ENCODE measurements at regions not wholly inside any gene's neighbourhood (a gene's known extent, or its start where the extent isn't known, plus 50 kb on each side); places are given as distances from the start of the nearest gene placed in this dataset.

DNA sequence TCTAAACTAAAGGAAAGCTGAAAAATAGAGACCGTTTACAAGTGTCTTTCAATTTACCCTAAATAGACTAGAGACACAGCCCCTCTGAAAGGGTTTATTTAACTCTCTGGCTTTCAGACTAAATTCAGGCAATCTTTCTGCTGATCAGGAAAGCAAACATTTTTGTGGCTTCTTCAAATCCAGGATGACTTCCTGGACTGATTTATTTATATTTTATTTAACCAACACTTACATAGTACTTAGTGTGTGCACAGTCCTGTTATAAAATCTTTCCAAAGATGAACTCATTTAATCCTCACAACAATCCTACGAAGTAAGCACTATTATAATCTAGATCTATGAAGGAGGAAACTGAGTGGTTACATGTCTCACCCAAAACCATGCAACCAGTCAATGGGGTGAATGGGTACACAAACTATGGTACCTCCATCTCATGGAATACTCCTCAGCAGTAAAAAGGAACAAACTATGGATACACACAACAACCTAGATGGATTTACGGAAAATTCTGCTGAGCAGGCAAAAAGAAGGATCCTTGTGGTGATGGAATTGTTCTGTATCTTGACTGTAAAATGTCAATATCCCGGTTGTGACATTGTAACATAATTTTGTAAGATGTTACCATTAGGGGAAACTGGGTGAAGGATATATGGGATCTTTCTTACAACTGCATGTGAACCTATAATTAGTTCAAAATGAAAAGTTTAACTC is 64.1 kb upstream of the MAMLD1 start:
- no peak for DNase-seq (ENCODE audit: low read depth)

DNA sequence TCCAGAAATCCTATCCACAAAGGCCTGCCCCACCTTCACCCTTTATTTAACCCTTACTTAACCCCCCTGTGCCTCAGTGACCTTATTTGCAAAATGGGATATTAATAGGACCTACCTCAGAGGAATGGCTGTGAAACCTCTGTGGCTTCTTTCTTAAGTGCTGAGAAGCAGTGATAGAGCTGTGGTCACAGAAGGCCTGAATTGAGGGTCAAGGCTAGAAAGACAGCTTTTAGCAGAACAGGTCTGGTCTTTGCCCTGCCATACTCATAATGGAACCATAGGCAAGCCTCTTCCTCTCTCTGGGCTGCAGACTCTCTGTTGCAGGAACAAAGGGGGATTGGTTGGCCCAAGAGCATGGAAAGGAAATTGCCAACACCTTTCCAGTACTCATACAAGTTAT is 63.5 kb upstream of the MAMLD1 start:
- DNase-seq (ENCODE audit: low read depth): no peak

DNA sequence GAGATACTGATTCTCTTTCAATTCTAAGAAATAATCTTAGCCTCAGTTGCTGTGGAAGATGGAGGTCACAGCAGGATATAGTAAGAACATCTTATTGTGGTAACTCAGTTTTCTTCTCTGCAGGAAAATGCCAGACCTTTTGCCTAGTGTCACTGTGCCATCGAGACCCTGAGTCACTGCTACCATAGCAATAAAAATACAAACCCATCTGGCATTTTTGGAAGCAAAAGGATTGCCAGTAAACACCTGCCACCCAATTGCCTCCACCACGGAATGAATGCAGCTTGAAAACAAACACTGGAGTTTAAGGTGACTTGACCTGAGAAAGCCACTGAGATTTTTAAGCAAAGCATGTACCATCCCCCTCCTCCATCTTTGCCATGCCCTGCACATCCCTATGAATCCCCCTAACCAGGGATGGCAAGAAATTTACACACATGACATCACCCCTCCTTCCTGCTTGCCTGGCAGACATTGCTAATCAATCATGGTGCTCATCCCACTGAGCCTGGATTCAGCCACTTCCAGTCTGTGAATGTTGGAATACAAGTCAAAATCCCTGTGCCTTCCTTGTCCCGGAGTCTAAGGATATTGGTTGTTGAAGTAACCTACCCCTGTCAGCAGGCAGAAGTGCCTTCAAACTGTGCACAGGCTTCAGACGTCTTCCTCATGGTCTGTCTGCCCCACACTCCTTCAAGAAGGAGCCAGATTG is 59.6 kb upstream of the MAMLD1 start:
- DNase-seq (ENCODE audit: low read depth): no peak

DNA sequence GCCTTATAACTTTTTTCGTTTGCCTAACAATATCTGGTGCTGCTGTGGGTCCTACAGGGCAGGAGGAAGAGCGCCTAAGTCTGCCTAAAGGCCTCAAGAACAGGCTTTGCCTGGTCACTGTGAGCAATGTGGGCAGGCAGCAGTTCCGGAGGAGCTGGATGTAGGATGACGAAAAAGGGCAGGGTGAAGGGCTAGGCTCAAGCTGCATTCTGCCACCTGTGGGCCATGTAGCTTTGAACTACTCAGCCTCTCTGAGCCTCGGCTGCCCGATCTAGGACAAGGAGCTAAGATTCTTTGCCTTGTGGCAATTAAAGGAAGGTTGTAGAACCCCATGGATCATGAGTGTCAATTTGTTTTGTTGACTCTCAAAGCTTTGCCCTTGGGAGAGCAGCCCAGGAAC is 57.1 kb upstream of the MAMLD1 start:
- DNase-seq (ENCODE audit: low read depth): no peak

DNA sequence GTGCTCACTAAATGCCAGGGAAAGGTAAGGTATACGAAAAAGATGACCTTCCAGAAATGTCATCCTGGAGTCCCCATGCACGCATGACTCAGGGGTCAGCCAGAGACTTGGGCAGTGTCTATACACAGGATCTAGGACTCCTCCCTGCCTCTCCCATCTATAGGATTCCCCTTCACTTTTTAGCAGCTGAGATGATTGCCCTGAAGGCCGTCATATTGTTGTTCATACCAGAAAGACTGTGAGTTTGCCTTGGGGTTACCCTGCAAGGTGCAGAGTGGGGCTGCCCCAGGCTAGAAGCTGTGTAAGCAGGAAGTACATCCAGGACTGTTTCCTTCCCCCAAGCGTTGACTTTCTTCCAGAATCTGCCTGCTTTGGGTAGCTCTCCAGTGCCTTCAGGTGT is 55.1 kb upstream of the MAMLD1 start:
- DNase-seq (ENCODE audit: low read depth): no peak

DNA sequence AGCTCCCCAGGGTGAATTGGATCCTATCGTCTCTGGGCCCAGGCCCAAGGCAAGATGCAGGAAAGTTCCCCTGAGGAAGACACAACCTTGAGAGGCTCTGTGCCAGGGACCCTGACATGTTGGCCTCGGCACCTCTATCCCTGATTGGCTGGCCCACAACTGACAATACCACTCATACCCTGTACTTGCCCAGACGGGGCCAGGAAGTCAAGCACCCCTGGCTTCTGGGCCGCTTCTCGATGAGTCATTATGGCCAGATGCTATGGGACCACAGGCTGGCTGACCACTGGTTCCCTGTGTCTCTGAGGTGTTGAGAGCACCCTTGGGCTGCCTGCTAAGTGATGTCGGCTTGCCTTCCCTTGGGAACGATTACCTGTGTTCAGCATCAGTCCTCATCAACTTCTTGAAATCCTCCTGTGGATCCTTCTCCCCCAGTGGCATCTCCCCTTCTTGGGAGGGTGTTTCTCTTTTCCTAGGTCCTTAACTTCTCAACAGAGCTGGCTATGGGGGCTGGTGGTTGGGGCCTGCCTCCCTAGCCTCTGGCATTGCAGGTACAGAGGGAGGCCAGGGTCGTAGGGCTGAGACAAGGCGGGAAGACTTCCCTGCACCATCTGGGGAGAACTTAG is 54.5 kb upstream of the MAMLD1 start:
- DNase-seq (ENCODE audit: low read depth): no peak

DNA sequence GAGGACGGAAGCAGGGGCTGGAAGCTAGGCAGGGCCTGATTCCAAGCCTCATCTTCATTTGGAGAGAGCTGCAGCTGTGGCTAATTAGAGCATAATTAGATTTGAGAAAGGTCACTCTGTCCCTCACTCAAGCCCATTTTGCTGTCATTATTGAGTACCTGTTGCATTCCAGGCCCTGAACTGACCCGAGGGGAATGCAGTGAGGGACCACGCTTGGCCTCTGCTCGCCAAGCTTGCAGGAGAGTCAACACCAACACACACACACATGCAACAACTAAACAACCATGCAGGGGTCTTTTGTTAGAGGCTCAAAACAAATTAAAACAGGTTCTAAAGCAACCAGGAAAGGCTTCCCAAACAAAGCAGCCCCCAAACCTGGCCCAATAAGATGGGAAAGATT is 52.7 kb upstream of the MAMLD1 start:
- no peak for DNase-seq (ENCODE audit: low read depth)

DNA sequence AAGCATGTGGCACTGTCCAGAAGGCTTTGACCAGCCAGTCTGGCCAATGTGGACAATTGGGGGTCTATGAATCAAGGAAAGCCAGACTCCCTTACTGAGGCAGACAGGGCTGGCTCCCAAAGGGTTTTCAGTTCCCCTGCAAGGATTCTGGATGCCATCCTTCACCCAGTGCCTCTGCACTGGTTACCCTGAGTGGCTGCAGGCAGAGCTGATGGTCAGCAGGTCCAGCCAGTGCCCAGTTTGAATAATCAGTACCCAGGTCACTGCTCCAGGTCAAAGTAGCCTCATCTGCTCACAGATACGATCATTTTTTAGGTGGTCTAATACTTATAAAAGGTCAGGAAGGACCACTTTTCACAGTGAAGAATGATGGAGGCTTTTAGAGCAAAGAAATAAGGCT is 52.2 kb upstream of the MAMLD1 start:
- no peak for DNase-seq (ENCODE audit: low read depth)

DNA sequence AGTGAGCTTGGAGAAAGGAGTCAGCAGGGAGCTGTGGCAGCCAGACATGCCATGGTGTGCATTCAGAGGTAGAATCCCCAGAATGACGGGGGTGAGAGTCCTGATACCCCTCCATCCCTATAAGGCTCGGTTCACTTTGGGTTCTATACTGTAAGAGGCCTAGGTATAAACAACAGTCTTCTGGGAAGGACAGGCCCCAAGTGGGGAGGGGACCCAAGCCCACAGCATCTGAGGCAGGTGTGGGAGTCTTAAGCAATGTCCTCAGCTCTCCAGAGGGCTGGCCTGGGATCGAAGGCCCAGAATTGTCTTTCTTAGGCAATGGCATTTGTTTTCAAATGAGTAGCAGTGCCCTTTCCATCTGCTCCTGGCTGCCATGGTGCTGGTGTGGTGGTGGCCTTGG is 50.2 kb upstream of the MAMLD1 start:
- DNase-seq (ENCODE audit: low read depth): no peak
